MM.1S (cell line): ENCODE measurements at regions not wholly inside any gene's neighbourhood (a gene's known extent, or its start where the extent isn't known, plus 50 kb on each side); places are given as distances from the start of the nearest gene placed in this dataset.

Experiments
- CTCF ChIP-seq: fragments of 300-600 bp; sonication (generic); IDR thresholded peaks from 2 replicates; pipeline ENCODE4 v1.5.1; 2016; ENCODE audit warnings: antibody characterized with exemption, low read length, mixed read lengths
- EZH2 ChIP-seq: fragments of 300-600 bp; sonication (generic); optimal IDR thresholded peaks from 2 replicates; pipeline ENCODE3; 2017; ENCODE audit warnings: low read depth, mild to moderate bottlenecking, antibody characterized with exemption, low read length, mixed read lengths
- EZH2phosphoT487 ChIP-seq: fragments of 300-600 bp; sonication (generic); IDR thresholded peaks from 2 replicates; pipeline ENCODE4 v1.6.1; 2018; ENCODE audit warnings: antibody characterized with exemption, low read length

DNA sequence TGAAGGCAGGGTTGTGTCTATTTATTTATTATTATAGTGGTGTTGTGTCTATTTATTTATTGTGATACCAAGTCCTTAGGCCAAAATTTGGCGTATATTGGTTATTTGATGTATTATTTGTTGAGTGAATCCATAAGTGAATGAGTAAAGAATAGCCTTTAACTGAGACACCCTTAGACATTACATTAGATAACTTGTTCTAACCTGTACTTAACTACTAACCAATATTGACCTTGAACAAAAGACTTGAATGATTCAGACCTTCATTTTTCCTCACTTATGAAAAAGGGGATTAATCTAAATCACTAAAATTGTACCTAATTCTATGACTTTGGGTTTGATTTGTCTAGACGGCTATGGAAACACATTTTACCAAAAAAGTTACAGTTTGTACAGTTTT is 370.5 kb downstream of the JRKL start:
- TF ChIP-seq CTCF (no peak), EZH2 (no peak), EZH2phosphoT487 (no peak)
